NOMO-1 treated with dmso at 0.1 percent for 144 hours (cell line): ENCODE measurements at regions not wholly inside any gene's neighbourhood (a gene's known extent, or its start where the extent isn't known, plus 50 kb on each side); places are given as distances from the start of the nearest gene placed in this dataset.

Experiments
- DNase-seq: peaks from one replicate; lab custom pipeline; 2025; ENCODE audit not compliant: unreplicated experiment; lab: John Stamatoyannopoulos, UW

DNA sequence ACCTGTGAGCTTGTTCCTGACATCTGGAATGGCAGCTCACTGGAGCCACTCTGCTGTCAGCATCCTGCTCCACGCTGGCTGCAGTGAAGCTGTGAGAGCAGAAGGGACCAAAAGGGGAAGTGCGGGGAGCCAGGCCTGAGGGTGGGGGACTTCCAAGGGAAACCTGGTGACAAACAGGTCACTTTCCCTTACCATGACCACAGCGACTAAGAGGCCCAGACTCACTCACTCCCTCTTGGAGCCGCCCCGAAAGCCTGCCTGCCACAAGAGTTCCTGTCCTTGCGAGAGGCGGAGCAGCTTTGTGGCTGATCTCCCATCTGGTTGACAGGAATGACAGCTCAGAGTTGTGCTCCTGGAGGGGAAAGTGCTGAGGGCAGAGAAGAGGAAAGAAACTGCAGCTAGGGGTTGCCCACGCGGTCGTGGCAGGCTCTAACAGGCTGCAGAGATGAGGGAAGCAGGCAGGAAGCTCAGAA lies 183.8 kb upstream of the NTM start:
- DNase-seq: no peak

DNA sequence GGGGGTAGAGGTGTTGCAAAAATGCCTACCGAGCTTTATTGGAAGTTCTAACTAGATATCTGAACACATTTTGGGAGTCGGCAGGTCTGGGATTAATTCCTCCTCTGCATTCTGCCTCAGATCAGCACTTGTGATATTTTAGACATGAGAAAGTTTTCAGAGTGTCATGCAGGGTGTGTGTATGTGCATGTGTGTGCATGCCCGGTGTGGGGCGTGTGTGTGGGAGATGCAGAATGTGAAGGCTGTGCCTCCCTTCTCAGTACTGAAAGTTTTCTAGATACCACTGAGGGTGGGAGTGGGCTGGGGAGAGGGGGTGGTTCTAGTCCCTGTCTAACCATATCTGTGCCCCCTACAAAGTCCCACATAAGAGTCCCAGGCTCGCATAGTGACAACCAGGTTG lies 180.0 kb upstream of the NTM start:
- no peak for DNase-seq

DNA sequence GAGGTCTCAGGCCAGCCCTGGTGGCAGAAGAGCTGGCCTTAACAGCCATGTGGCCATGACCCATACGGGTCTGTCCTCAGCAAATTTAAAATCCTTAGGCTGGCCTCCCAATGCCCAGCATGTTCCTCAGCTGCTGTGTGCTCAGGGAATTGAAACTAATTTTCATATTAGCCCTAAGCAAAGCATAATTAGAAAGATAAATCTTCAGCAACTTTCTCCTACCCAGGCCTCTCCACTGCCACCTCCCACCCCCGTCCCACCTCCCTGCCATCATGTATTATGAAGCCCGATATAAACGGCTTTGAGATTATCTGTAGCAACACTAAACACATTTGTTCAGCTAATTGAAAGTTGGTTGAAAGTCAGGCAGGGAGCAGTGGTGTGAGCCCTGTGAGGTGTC lies 178.8 kb upstream of the NTM start:
- DNase-seq: no peak

- DNase-seq: no peak
These were observed 177.8 kb upstream of the NTM start for GRCh38 chr11:131192628-131193027.

DNA sequence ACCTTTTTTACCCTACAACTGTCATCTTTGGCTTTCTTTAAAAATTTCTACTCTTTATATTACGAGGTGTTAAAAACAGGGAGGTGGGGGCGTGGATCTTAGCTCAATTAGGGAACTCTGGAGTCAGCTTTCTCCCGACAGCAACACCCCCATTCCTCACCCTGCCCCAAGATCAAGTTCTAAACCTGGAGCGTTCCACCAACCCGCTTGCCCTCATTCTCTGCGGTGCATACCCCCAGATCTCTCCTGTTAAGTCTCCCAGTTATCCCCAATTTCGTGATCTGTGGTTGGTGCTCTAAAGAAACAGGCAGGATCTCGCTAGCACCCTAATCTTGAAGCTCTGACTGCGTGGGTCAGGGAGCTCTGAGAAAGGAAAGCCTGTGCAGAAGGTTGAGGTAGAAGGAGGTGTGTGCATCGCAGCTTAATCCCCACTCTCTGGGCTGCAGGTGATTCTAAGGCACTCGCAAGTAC lies 177.3 kb upstream of the NTM start:
- DNase-seq: no peak

DNA sequence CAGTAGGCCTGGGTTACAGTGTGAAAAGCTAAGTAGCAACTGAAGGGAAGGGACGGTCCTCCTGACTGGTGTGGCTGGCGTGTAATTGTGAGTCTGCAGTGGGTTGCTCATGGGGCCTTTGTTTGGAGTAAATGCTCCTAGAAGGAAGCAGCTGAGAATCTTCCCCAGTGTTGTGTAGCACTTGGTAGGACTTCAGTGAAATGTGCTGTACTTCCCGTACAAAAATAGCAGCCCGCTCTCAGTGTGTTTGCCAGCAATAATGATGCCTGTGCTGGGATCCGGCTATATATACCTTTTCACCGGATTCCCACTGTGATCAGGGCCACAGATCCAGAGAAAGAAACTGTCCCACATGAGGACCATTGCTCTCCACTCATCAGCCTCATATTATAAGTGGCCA lies 175.7 kb upstream of the NTM start:
- no peak for DNase-seq

GRCh38 chr11:131195661-131196517 lies 174.5 kb upstream of the NTM start:
- DNase-seq: no peak

- DNase-seq: no peak
These were observed 172.0 kb upstream of the NTM start for GRCh38 chr11:131198161-131199014.

- DNase-seq: no peak
These were observed 171.5 kb upstream of the NTM start for GRCh38 chr11:131199015-131199280.

DNA sequence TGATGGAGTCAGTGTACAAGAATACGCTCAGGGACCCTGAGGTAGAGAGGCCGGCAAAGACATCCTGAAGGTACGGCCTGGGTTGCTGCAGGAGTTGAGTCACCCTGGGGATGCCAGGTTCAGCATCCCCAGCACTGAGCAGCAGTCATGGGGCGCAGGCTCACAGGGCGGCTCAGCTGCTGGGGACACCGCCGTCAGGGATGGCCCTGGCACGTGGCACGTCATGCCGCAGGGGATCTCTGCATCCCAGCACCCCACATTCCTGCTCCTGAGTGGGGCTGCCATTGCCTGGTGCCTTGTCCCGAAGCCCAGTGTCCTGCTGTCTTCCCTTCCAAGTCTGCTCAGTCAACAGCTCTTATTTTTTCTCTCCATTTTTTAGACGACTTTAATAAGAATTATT lies 168.7 kb upstream of the NTM start:
- DNase-seq: no peak

DNA sequence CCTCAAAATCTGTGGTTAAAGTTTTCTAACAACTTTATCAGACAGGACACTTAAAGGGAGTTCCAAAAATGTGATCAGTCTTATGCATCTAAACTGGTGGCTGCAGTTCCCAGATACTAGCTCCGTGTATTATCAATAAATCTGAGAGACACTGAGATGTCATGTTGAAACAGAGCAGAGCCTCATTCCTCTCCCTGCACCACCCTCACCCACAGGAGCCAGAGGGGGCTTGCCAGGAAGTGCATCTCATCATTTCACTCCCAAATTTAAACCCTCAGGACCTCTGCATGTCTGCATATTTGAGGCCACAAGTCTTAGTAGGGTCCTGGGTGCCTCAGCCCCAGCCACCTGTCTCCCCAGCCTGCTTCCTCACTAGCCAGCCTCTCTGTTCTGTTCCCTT lies 167.4 kb upstream of the NTM start:
- no peak for DNase-seq

DNA sequence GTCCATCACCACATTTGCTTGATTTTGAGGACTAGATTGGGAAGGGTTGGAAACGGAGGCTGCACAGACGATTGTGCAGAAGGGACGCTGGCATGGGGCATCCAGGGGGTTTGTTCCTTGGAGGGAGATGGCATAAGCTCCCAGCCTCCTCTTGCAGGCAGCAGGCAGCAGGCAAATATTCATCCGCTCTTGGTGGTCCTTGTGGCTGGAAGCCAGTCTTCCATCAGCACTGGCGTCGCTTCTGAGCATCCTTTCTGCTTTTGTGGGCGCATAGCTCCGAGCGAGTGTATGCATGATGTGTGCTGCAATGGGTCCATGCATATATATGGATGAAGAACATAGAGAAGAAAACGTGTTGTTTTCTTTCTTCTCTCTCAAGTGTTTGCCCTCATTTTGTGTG lies 166.1 kb upstream of the NTM start:
- DNase-seq: no peak

DNA sequence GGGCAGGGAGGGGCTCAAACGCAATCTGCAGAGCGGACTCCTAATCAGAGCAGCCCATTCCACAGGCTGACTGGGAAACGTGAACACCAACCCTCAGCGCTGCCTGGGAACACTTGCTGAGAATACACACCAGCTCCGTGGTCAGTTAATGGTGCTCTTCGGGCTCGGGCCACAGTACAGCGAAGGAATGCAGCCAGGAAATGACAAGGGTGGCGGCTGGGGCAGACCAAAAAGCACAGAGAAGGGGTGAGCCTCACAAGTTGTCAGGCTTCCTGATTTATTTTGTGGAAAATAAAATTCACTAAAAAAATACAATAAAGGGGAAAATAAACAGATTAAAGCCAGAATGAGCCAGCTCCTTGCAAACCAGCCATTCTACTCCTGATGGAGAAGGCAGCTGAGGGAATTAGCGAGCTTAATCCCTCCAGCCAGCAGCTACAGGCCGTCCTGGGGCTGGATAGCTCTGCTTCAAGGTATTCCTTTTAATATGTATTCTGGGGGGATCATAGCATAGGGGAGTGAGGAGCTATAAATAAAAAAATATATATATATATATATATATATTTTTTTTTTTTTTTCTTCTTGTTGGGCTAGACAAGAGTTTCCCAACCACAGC lies 165.5 kb upstream of the NTM start:
- DNase-seq: no peak

DNA sequence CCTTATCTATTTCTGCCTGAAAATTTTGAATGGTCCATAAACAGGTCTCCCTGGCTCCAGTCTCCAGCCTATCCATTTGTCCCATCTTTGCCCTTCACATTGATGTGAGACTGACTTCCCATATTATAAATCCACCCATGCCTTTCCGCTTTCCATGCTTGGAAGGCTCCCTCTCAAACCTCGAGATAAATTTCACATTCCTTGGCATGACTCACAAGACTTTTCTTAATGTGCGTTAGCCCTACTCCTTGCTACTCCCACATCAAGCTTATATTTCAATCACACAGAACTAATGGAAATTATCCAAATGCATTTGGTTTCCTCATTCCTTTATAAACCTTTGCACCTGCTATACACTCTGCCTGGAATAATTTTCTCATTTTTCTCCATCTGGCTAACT lies 163.7 kb upstream of the NTM start:
- DNase-seq: no peak

GRCh38 chr11:131207901-131208300 lies 162.5 kb upstream of the NTM start:
- no peak for DNase-seq

GRCh38 chr11:131217313-131218310 lies 152.8 kb upstream of the NTM start:
- no peak for DNase-seq

GRCh38 chr11:131218542-131218941 lies 151.9 kb upstream of the NTM start:
- DNase-seq: no peak

- DNase-seq: no peak
These were observed 150.8 kb upstream of the NTM start for GRCh38 chr11:131219646-131220045.

GRCh38 chr11:131223198-131223991 lies 147.0 kb upstream of the NTM start:
- DNase-seq: no peak

GRCh38 chr11:131228378-131228777 lies 142.0 kb upstream of the NTM start:
- DNase-seq: no peak
